HG02885 (cell line): ENCODE measurements at regions not wholly inside any gene's neighbourhood (a gene's known extent, or its start where the extent isn't known, plus 50 kb on each side); places are given as distances from the start of the nearest gene placed in this dataset.

Source experiments
- ATAC-seq: cut with Tn5 transposase; IDR thresholded peaks from one replicate; pipeline ENCODE4 v1.9.1; 2021; ENCODE audit warnings: mild to moderate bottlenecking; ENCODE audit not compliant: unreplicated experiment, poor library complexity

DNA sequence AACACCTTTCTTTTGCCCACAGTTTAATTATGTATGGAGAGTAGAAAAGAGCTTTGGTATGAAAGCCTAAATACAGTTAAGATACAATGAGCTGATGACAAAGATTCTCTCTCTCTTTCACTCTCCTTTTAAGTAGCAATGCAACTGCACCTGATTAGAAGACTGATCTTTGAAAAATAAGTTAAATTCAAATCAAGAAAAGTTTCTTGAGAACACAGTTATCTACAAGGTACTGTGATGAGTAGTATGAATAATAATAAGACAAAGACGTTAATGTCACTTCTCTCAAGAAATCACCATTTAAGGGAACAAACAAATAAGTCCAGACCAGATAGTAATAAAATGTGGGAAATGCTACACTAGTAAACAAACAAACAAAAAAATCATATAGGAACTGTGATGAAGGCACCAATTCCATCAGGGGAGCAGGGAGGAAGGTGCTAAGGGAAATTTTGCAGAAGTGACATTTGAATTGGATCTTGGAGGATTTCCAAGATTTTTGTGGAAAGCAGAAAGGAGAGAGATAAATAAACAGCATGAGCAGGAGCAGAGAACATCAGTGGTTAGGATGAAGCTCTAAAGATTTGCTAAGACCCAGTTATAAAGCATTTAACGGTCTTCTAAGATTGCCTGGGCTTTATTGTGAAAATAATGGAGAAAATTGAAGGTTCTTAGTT is 65.2 kb upstream of the STK38L start:
- ATAC-seq, result no peak

DNA sequence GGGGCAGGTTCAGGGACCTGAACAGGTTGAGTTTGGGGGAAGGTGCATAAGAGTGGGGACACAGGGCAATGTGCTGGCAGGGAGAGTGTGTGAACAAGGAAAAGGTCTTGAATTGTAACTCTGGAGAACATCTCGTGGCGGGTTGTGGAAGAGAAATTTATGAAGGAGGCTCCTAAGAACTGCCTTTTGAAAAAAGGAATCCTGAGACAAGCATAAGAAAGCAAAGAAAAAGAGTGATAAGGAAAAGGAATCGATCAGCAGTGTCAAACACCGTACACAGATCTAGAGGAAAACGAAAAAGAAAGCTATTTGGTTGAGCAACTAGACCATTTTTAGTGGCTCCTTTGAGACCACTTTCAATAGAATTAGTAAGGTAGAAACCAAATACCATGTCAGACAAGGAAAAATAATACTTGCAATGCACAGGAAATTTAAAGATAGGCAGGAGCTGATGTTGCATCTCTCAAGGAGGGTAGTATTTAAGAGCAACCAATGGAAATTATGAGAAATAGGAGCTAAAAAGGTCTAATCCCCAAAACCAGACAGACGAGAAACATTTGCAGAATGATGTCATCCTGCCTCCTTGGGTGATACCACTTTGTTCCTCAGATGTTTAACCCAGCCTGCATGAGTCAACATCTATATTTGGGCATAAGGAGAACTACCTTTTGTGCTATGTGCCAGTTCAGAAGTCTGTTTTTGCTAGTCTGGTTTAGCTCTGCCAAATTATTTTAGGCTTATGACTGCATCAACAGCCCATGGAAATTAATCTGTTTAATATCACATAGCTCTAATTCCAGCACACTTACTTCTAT is 64.5 kb upstream of the STK38L start:
- peak; percentile 85 for ATAC-seq

DNA sequence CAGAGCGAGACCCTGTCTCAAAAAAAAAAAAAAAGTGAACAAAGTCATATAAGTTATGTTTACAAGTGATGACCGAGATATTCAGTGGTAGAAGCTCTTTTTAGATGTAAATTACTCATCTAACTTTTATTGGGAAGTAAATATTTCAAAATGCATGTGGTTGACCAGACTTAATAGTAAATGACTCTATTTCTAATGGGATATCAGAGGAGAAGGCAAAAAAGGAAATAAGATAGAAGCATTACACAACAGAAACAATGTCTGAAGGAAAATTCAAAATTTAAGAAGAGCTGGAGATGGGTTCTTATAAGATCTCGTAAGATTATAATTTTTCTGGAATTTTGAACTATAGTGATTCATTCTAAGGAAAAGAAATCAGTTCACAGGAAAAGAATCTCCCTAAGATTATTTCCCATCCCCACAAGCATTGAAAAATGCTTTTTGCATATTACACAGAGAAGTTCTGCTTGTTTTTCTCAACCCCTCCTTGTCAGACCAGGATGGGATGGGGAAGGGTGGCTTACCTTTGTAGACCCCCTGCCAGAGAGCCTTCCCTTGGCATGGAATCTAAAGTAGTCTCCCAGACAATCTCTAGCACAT is 63.1 kb upstream of the STK38L start:
- no peak for ATAC-seq

DNA sequence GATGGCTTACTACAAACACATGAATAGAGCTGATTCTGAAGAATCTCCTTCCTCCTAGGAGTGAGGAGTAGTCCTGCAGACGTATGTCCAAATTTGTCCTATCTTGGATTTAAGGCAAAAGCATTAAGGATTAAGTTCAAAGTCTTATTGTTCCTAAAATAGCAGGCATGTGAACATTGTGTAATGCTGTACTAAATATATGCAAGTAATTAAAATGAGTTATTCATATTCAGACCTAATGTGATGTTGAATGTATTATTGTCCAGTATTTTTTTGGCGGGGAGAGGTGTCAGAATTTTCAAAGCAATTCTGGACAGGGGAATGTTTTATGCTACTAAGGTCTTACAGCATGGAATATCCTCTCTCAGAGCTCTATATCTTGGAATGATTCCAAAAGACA is 60.7 kb upstream of the STK38L start:
- ATAC-seq, result no peak

DNA sequence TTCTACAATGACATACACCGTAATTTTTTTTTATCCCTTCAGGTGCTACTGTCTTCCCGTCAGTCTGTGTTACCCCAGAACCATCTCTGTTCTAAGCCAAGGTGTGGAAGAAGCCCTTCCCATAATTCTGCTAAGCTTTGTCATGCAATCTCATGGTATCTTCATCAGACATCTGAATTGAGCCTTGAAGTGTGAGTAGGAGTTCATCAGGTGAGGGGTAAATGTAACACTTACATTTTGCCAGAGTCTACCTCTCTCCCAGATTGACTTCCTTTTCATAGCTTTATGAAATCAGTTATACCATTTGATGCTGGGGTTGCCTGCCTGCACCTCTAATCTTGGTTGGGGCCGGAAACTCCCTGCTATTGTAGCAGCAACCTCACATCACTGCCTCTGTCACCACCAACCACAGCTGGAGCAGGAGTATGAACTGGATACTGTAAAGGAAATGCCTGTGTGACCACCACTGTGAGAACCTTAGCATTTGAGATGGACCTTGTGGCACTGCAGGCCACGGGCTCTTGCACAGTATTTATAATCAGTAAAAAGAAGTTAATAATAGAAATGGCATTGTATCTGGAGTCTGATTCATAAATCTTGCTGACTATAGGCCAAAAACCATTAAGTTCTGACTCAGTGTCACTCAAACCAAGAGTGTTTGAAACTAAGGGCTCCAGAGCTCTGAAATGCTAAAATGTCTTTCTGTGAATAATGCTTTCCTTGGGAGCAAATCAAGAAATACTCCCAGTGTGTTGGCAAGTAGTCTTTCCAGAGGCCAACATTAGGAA is 58.7 kb upstream of the STK38L start:
- ATAC-seq, result peak; percentile 94

DNA sequence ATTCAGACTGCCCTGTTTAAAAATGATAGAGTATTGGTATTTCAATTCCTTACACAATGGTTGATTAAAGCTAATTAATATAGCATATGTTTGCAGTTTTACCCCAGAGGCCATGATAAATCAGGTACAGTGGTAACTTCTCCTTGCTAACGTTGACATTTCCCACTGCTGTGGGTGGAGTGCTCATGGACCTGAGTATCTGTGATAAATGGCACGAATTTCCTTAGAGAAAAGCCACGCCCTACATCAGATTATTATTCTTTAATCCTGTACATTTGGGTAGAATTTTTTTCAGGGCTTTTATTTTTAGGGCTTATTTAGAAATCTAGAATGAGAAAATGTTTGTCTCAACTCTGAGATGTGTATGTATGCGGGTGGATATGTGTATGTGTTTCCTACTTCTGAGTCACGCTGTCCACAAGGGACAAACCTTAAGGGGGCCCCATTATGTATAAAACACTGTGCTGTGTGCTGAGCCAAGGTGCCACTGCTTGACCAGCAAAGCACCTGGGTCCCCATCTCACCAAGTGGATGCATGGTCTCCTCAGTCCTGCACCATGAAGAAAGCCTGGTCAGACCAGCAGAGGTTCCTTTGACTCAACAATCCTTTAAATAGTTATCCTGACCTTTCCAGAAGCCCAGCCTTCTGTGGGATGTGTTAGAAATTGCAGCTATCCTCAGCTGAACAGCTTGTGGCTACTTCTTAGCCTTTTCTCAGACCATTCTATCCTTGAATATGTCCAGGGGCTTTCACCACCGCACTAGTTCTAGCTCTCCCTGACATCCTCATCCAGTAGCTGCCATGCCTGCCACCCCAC is 57.9 kb upstream of the STK38L start:
- no peak for ATAC-seq

DNA sequence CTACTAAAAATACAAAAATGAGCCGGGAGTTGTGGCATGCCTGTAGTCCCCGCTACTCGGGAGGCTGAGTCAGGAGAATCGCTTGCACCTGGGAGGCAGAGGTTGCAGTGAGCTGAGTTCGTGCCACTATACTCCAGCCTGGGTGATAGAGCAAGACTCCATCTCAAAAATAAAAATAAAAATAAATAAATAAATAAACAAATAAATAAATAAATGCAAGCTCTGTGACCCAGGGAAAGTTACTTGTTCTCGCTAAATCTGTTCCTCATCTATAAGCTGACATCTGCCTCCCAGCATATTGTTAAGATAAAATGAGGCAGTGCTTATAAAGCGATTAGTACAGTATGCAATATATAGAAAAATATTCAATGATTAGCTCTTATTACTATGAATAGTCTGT is 56.4 kb upstream of the STK38L start:
- no peak for ATAC-seq

DNA sequence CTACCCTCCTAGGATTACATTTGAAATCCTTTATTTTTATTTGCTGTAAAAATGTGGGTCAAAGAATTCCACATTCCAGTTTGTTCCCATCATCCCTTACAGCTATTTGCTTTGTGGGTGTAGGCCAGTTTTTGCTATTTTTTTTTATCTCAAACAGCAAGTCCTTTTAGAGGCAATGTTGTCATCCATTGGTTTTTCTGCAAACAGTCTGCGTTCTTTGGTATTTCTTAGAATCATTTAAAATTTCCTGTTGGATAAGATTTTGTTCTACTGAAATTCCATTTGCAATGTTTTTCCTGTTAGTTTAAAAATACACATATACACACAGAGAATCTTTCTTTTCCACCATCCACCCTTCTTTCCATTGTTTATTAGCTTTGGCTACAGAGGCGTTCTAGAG is 53.3 kb upstream of the STK38L start:
- no peak for ATAC-seq

DNA sequence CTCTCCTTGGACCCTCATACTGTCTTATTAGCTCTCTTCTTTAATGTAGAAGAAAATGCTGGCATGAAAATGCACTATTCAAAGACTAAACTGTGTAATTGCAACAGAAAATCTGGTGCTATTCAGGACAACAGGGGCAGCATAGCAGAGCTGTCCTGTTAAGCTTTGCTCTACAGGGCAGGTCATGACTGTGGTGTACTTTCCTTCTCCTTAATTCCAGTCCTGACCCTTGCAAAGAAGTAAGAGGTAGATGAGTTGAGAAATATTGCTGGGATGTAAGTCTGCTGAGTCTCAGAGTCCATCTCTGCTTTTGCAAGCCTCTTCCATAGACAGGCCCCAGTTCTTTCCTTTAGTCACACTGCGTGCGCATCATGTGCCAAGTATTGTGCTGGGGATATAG is 52.6 kb upstream of the STK38L start:
- ATAC-seq, result no peak

DNA sequence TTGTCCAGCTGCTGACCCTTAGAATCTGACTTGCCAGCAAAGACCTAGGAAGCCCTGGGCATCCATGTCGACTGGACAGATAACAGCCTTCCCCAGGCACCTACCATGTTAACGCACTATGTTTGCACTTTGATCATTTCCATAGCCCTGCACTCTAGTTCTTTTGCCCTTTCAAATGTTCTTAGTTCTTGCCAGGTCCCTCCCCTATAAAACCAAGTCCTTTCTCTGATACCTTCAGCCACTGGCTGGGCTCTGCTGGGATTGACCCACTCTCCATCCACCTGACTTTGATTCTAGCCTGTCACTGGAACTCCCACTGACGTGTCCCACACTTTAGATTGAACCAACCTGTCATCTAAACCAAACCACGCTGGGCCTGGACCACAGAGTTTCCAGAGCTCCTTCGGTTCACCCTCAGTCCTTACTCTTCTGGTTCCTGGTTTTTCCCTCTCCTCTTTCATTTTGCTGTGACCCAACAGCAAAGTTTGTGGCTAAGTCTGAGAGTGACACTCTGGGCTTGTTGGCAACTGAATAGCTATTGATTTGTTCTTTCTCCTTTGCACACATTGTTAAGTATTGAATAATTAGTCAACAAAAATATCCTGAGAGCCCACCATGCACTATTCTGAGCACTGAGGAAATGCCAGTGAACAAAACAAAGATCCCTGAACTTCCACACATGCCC is 51.8 kb upstream of the STK38L start:
- no peak for ATAC-seq

DNA sequence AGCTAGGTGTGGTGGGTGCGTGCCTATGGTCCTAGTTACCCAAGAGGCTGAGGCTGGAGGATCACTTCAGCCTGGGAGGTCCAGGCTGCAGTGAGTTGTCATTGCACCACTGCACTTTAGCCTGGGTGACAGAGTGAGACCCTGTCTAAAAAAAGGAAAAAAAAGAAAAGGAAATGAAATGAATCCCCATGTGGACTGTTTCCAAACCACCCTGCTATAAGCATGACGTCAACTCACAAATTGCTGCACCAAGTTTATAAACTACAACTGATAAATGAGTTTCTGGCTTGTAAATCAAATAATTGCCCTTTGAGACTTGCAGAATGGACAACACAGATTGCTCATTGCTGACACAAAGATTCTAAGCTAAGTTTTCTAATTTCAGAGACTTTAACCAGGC is 51.0 kb upstream of the STK38L start:
- no peak for ATAC-seq

DNA sequence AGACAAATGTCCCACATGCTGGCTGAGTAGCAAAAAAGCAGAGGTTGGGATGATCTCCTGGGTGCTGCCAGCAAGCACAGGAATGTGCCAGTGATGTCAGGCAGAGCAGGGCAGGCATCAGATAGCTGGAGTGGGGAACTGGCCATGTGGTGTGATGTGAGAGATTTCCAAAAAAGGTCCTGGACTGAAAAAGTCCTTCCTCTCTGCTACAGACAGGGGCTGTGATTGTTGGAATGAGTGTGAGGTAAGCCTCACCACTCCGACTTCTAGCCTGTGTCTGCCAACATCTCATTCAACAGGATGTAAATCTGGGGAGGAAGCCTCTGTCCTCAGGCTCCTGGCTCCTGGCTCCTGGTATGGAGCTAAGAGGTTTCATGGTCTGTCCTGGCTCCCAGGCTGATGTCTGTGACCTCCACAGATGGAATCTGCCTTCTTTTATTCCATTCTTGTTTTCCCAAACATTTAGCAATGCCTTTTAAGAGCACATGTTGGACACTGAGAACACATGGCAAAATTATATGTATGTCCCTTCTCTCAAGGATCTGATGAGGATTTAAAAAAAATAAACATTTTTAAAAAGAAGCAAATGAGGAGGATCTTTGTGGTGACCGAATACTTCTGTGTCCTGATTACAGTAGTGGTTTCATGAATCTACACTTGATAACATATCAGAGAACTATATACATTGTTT is 50.1 kb upstream of the STK38L start:
- ATAC-seq, result no peak
